ENCODE measurements at regions not wholly inside any gene's neighbourhood (a gene's known extent, or its start where the extent isn't known, plus 50 kb on each side); places are given as distances from the start of the nearest gene placed in this dataset.

DNA sequence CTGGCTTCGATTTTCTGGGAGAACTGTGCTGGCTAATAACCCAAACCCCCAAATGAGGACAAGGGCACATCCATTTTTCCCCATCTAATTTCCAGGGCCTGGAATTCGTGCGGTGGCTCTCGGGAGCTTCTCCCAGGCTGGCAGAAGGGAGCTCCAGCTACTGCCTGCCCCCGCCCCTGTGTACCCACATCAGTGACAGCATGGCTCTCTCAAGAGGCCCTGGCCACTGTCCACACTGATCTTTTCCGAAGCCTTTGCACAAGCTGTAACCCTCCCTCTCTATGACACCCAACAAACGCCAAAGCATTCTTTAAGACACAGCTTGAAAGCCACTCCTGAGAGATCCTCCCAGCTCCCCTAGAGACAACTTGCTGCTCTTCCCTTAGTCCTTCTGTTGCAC lies 73.1 kb downstream of the ZIC5 start:
- Histone ChIP-seq H3K27me3 (peaks cover 14 to 87% (median 39%) of the 10 kb centered on the region in 3 donors), H3K9me3 (peaks cover 0 to 4% (median 0%) of the 10 kb centered on the region in 4 donors)
- 63 to 80% (median 70%) methylated on average over 7 of the region's 7 CpGs for WGBS, 5 donors

DNA sequence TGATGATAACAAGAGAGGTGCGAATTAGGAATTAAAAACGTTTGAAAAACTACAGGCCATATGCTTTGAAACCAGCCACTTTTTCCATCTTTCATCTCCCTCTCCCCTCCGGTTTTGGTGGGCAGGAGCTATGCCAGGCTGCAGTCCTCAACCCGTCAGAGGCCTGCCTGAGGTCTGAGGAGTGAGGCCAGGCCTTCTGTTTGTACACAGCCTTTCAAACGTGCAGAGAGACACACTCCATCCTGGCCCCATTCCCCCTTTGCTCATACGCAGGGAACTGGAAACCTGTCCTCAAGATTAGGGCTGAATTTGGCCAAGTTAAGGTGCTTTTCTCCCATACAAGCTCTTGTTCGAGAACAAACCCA lies 74.5 kb downstream of the ZIC5 start:
- WGBS, 5 donors: 82 to 88% (median 84%) methylated on average over 7 of the region's 7 CpGs
- TF ChIP-seq POLR2AphosphoS5 (IDR thresholded peaks at IDR 0.05): no peak
- TF ChIP-seq EP300 (IDR thresholded peaks at IDR 0.05): no peak
- TF ChIP-seq, protein P1, sequence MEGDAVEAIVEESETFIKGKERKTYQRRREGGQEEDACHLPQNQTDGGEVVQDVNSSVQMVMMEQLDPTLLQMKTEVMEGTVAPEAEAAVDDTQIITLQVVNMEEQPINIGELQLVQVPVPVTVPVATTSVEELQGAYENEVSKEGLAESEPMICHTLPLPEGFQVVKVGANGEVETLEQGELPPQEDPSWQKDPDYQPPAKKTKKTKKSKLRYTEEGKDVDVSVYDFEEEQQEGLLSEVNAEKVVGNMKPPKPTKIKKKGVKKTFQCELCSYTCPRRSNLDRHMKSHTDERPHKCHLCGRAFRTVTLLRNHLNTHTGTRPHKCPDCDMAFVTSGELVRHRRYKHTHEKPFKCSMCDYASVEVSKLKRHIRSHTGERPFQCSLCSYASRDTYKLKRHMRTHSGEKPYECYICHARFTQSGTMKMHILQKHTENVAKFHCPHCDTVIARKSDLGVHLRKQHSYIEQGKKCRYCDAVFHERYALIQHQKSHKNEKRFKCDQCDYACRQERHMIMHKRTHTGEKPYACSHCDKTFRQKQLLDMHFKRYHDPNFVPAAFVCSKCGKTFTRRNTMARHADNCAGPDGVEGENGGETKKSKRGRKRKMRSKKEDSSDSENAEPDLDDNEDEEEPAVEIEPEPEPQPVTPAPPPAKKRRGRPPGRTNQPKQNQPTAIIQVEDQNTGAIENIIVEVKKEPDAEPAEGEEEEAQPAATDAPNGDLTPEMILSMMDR (IDR thresholded peaks at IDR 0.05): no peak
- TF ChIP-seq POLR2A (IDR thresholded peaks at IDR 0.05): no peak
- no peak for DNase-seq
- H3K9me3 ChIP-seq: peaks cover 0 to 4% (median 0%) of the 10 kb centered on the region in 4 donors
- no peaks in the 10 kb centered on the region for H3K36me3 ChIP-seq
- H3K4me1 ChIP-seq: peaks cover 8 to 19% (median 18%) of the 10 kb centered on the region in 4 donors
- peaks cover 14 to 89% (median 39%) of the 10 kb centered on the region in 3 donors for H3K27me3 ChIP-seq
- H3K4me3 ChIP-seq: no peak overlapping the region
- intact Hi-C loops (cut with DNase I; ENCODE audit: low total_unique reads): no loop called here
- no peak overlapping the region for H3K27ac ChIP-seq

More for the DNA sequence above, 73.1 kb downstream of the ZIC5 start:
- no peak overlapping the region for H3K4me3 ChIP-seq
- TF ChIP-seq EP300 (IDR thresholded peaks at IDR 0.05): no peak
- no peak for TF ChIP-seq POLR2AphosphoS5 (IDR thresholded peaks at IDR 0.05)
- no peak for TF ChIP-seq POLR2A (IDR thresholded peaks at IDR 0.05)
- TF ChIP-seq, protein P1 (IDR thresholded peaks at IDR 0.05): no peak
- H3K36me3 ChIP-seq: no peaks in the 10 kb centered on the region
- intact Hi-C loops (cut with DNase I; ENCODE audit: low total_unique reads): no loop called here
- peaks cover 8 to 19% (median 18%) of the 10 kb centered on the region in 4 donors for H3K4me1 ChIP-seq
- no peak for DNase-seq
- H3K27ac ChIP-seq: no peak overlapping the region

DNA sequence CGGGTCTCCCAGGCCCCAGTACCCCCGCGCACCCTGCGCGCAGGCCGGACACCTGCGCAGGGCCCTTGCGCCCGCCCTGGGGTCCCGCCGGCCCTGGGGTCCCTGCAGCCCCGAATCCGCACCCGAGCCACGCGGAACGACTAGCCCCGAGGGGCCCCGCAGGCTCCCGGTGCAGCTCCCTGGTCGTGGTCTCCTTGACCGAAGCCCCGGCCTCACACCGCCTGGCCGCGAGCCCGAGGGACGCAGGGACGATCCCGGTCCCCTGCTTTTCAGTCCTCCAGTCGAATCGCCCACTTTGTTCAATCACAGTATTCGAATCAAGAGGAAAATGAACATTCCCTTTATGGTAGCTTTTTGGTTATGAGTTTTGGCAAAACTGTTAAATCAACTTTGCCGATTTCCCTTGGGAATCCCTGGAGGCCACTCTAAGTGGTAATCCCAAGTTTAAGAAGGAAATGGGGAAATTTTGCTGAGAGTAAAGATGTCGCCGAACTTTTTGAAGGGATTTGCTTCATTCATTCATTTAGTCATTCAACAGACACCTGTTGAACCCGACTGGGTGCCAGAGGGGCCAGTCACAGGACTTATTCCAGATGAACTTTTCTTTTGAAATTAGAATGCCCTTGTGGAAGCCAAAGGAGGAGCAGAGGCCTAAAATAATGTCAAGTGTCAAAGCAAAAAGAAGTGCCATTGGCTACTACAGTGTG lies 75.0 kb downstream of the ZIC5 start:
- Histone ChIP-seq H3K9me3 (peaks cover 0 to 4% (median 0%) of the 10 kb centered on the region in 4 donors), H3K27me3 (peaks cover 14 to 86% (median 39%) of the 10 kb centered on the region in 3 donors), H3K4me1 (peaks cover 8 to 19% (median 18%) of the 10 kb centered on the region in 4 donors), H3K4me3 (peak overlapping the region in 3 of 4 donors; percentile 45 to 56 (median 47)), H3K36me3 (no peaks in the 10 kb centered on the region), H3K27ac (no peak overlapping the region)
- no peak for DNase-seq
- WGBS, 5 donors: 55 to 72% (median 59%) methylated on average over 30 to 37 of the region's 37 CpGs
- intact Hi-C loops (cut with DNase I; ENCODE audit: low total_unique reads): no loop called here
- TF ChIP-seq POLR2A (IDR thresholded peaks at IDR 0.05) (no peak), EP300 (IDR thresholded peaks at IDR 0.05) (no peak), POLR2AphosphoS5 (IDR thresholded peaks at IDR 0.05) (no peak)
- TF ChIP-seq, protein P1 (IDR thresholded peaks at IDR 0.05): no peak

DNA sequence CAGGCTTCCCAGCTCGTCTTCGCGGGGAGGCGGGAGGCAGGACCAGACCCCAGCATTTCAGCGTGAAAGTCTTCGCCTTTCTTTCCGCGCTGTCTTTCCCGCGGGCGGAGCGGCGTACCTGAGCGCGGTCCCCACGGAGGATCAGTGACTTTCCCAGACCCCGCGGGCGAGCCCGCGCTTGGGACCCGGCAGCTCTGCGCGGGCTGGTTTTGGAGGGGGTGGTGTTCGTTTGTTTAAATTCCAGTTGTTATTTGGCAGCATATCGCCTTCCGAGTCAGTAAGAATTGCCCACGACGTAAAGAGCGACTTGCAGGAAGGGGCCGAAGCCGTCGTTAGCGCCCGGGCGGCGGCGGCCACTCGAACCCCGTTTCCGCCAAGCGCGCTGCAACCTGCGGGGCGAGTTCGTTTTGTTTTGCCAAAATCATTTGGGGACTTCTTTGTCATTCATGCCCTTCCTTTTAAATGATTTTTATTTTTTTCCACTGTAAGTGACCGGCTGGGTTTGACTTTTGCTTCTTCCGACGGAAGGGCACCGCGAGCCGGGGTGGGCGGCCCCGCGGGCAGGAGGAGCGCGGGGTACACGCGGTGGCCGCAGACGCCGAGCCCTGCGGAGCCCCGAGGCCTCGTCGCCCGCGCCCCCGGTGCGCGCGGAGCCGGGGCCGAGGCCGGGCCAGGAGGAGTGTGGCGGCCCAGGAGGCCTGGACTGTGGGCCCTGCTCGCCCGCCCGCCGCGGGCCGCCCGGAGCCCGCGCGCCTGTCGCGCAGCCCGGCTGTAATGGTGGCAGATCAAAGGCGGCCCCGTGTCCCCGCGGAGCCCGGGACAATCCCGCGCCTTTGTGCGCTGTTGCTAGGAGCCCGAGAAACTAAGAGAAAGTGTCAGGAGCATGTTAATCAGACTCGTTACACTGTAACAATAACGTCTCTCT lies 75.9 kb downstream of the ZIC5 start:
- TF ChIP-seq POLR2A (IDR thresholded peaks at IDR 0.05) (no peak), EP300 (IDR thresholded peaks at IDR 0.05) (no peak), POLR2AphosphoS5 (IDR thresholded peaks at IDR 0.05) (no peak)
- TF ChIP-seq, protein P1 (IDR thresholded peaks at IDR 0.05): no peak
- H3K9me3 ChIP-seq: peaks cover 0 to 4% (median 0%) of the 10 kb centered on the region in 4 donors
- peak overlapping the region; percentile 32 to 56 (median 46) for H3K4me3 ChIP-seq
- peak in 1 of 2 donors; percentile 51 for DNase-seq
- intact Hi-C loops (cut with DNase I; ENCODE audit: low total_unique reads): no loop called here
- peaks cover 8 to 19% (median 18%) of the 10 kb centered on the region in 4 donors for H3K4me1 ChIP-seq
- peaks cover 14 to 78% (median 39%) of the 10 kb centered on the region in 3 donors for H3K27me3 ChIP-seq
- H3K27ac ChIP-seq: no peak overlapping the region
- WGBS, 5 donors: 3 to 11% (median 6%) methylated on average over 73 to 100 of the region's 100 CpGs
- no peaks in the 10 kb centered on the region for H3K36me3 ChIP-seq
